ENCODE measurements at regions not wholly inside any gene's neighbourhood (a gene's known extent, or its start where the extent isn't known, plus 50 kb on each side); places are given as distances from the start of the nearest gene placed in this dataset.
"Not testable (repeated sequence)": the region's sequence is repeated elsewhere in the genome, so short reads cannot be mapped to it uniquely, and the experiment has no call there.

GRCh38 chr13:23127540-23127939 lies 53.2 kb upstream of the SGCG start:
- H4K8ac ChIP-seq (ENCODE audit: extremely low read depth, insufficient read depth, low read length); FAIRE-seq; H2BK5ac ChIP-seq (ENCODE audit: low read depth, low read length); H3K56ac ChIP-seq (replicated peaks; ENCODE audit: insufficient read length, low read depth, low read length); H3K9me3 ChIP-seq (ENCODE audit: insufficient read depth in 2 of 2, low read depth in 1 of 2, low read length in 1 of 2); H3K14ac ChIP-seq (ENCODE audit: insufficient read length); H3K4ac ChIP-seq (replicated peaks; ENCODE audit: insufficient read length, low read depth, low read length); DNase-seq (ENCODE audit: low read depth in 1 of 2, low spot score in 2 of 2); H3K79me1 ChIP-seq (ENCODE audit: low read depth, low read length); H2BK20ac ChIP-seq (ENCODE audit: low read length); H3K27me3 ChIP-seq (replicated peaks in 1 of 4; ENCODE audit: control insufficient read depth in 3 of 4, extremely low read depth in 1 of 4, insufficient read depth in 3 of 4, low read length in 3 of 4); H2AFZ ChIP-seq (ENCODE audit: low read length); H2BK12ac ChIP-seq (ENCODE audit: low read depth, low read length); H4K5ac ChIP-seq (ENCODE audit: insufficient read length, low read depth, low read length); H3K4me1 ChIP-seq (replicated peaks in 1 of 4; ENCODE audit: control insufficient read depth in 3 of 4, insufficient read depth in 4 of 4, low read length in 3 of 4); H3K9ac ChIP-seq (replicated peaks in 1 of 4; ENCODE audit: extremely low read depth in 1 of 4, low read depth in 3 of 4, low read length in 3 of 4); H3K23ac ChIP-seq (ENCODE audit: insufficient read length); H3K18ac ChIP-seq (ENCODE audit: extremely low read depth, low read length); H3K79me2 ChIP-seq (ENCODE audit: control insufficient read depth in 1 of 2, insufficient read depth in 2 of 2, low read length in 2 of 2); H2AK5ac ChIP-seq (ENCODE audit: low read depth, low read length); H3K23me2 ChIP-seq (ENCODE audit: low read depth, low read length); H3K36me3 ChIP-seq (ENCODE audit: control insufficient read depth in 2 of 4, insufficient read depth in 4 of 4, low read length in 3 of 4); CTCF ChIA-PET (ENCODE audit: partially characterized antibody); H4K91ac ChIP-seq (replicated peaks; ENCODE audit: insufficient read length, low read length); H3K4me3 ChIP-seq (ENCODE audit: extremely low read depth in 1 of 4, insufficient read depth in 2 of 4, low read depth in 3 of 4, low read length in 4 of 4); H3K4me2 ChIP-seq (ENCODE audit: insufficient read depth in 1 of 2, low read depth in 2 of 2, low read length in 2 of 2); POLR2A ChIA-PET (ENCODE audit: partially characterized antibody); H2BK120ac ChIP-seq (replicated peaks; ENCODE audit: low read depth, low read length); H3K27ac ChIP-seq (ENCODE audit: low read depth, low read length); H2BK15ac ChIP-seq (ENCODE audit: low read length); H4K20me1 ChIP-seq (replicated peaks in 1 of 2; ENCODE audit: control insufficient read depth in 1 of 2, insufficient read depth in 2 of 2, low read length in 2 of 2): not testable (repeated sequence)
- WGBS, 2 experiments (ENCODE audit: extremely low coverage in 1 of 2, insufficient coverage in 1 of 2, insufficient read length in 1 of 2, insufficient replicate concordance in 2 of 2, low coverage in 1 of 2, low lambda C conversion rate in 2 of 2, missing lambda C conversion rate in 1 of 2): 95% methylated on average over 18 of the region's 26 CpGs; no CpG with 5 or more reads in 1 of the 2 experiments
